Naive B cell (primary cell): ENCODE measurements at regions not wholly inside any gene's neighbourhood (a gene's known extent, or its start where the extent isn't known, plus 50 kb on each side); places are given as distances from the start of the nearest gene placed in this dataset.
A peak's percentile ranks its signal among the peaks of the same experiment; 100 is the strongest.

Experiments used
- ATAC-seq, 2 donors: fragments of 150-1000 bp; cut with Tn5 transposase; 2 replicates each; pipeline ENCODE4 v1.10.0; 2021; ENCODE audit warnings: low read depth in 2 of 2, mild to moderate bottlenecking in 2 of 2, moderate library complexity in 2 of 2
- DNase-seq: peaks from one replicate; pipeline ENCODE4 v3.0.0; 2022
- H3K27ac Mint-ChIP-seq, 6 donors: one replicate each; pipeline ENCODE4 v1.8.0; 2020 to 2022; ENCODE audit warnings: mild to moderate bottlenecking in 6 of 6, mixed read lengths in 6 of 6, moderate library complexity in 5 of 6, inconsistent platforms in 2 of 6
- H3K27me3 Mint-ChIP-seq, 3 donors: one replicate each; pipeline ENCODE4 v1.8.0; 2021 to 2022; ENCODE audit warnings: mixed read lengths in 3 of 3, mild to moderate bottlenecking in 1 of 3
- H3K36me3 Mint-ChIP-seq, 2 donors: one replicate each; pipeline ENCODE4 v1.8.0; 2020 to 2022; ENCODE audit warnings: mixed read lengths in 2 of 2, inconsistent platforms in 1 of 2, mild to moderate bottlenecking in 1 of 2
- H3K4me1 Mint-ChIP-seq, 3 donors: one replicate each; pipeline ENCODE4 v1.8.0; 2020 to 2022; ENCODE audit warnings: mixed read lengths in 3 of 3, inconsistent platforms in 1 of 3, mild to moderate bottlenecking in 1 of 3, moderate library complexity in 1 of 3
- H3K4me3 Mint-ChIP-seq, 8 donors: one replicate each; pipeline ENCODE4 v1.8.0; 2020 to 2022; ENCODE audit warnings: mild to moderate bottlenecking in 8 of 8, mixed read lengths in 8 of 8, moderate library complexity in 8 of 8, inconsistent platforms in 2 of 8
- H3K9me3 Mint-ChIP-seq, 7 donors: one replicate each; pipeline ENCODE4 v1.8.0; 2020 to 2022; ENCODE audit warnings: mixed read lengths in 7 of 7, mild to moderate bottlenecking in 5 of 7, inconsistent platforms in 2 of 7, moderate library complexity in 1 of 7

- DNase-seq (no peak), ATAC-seq (no peak)
- H3K36me3 Mint-ChIP-seq, result no peaks in the 10 kb centered on the region
- H3K4me1 Mint-ChIP-seq, result peaks cover 3 to 8% (median 7%) of the 10 kb centered on the region in 3 donors
- peaks cover 0 to 1% (median 0%) of the 10 kb centered on the region in 7 donors for H3K9me3 Mint-ChIP-seq
- no peak overlapping the region for H3K4me3 Mint-ChIP-seq
- H3K27ac Mint-ChIP-seq, result no peak overlapping the region
- H3K27me3 Mint-ChIP-seq, result peaks cover 0 to 10% (median 6%) of the 10 kb centered on the region in 3 donors
These were observed 224.3 kb upstream of the ATP10A start for GRCh38 chr15:26087395-26087794.

- peaks cover 0 to 10% (median 0%) of the 10 kb centered on the region in 3 donors for H3K27me3 Mint-ChIP-seq
- peaks cover 22 to 33% (median 33%) of the 10 kb centered on the region in 3 donors for H3K4me1 Mint-ChIP-seq
- no peak overlapping the region for H3K4me3 Mint-ChIP-seq
- H3K9me3 Mint-ChIP-seq, result peaks cover 0 to 5% (median 0%) of the 10 kb centered on the region in 7 donors
- DNase-seq (no peak), ATAC-seq (no peak)
- H3K36me3 Mint-ChIP-seq, result no peaks in the 10 kb centered on the region
- H3K27ac Mint-ChIP-seq, result no peak overlapping the region
These were observed 221.6 kb upstream of the ATP10A start for GRCh38 chr15:26084771-26085170.

GRCh38 chr15:26083896-26084295, 220.8 kb upstream of the ATP10A start:
- no peaks in the 10 kb centered on the region for H3K36me3 Mint-ChIP-seq
- peak overlapping the region in 1 of 8 donors; percentile 90 for H3K4me3 Mint-ChIP-seq
- H3K27me3 Mint-ChIP-seq, result peaks cover 0 to 5% (median 0%) of the 10 kb centered on the region in 3 donors
- DNase-seq (no peak), ATAC-seq (no peak)
- H3K9me3 Mint-ChIP-seq, result peaks cover 0 to 5% (median 0%) of the 10 kb centered on the region in 7 donors
- H3K4me1 Mint-ChIP-seq, result peaks cover 28 to 41% (median 39%) of the 10 kb centered on the region in 3 donors
- H3K27ac Mint-ChIP-seq, result peak overlapping the region in 1 of 6 donors; percentile 16

- Mint-ChIP-seq H3K27me3 (peaks cover 0 to 5% (median 0%) of the 10 kb centered on the region in 3 donors), H3K36me3 (no peaks in the 10 kb centered on the region), H3K27ac (peak overlapping the region in 1 of 6 donors; percentile 99), H3K4me1 (peaks cover 28 to 41% (median 39%) of the 10 kb centered on the region in 3 donors), H3K9me3 (peaks cover 0 to 5% (median 0%) of the 10 kb centered on the region in 7 donors), H3K4me3 (peak overlapping the region in 7 of 8 donors; percentile 84 to 95 (median 90))
- DNase-seq (no peak), ATAC-seq (no peak)
These were observed 220.3 kb upstream of the ATP10A start for GRCh38 chr15:26083457-26083856.

GRCh38 chr15:26082221-26083109, 219.3 kb upstream of the ATP10A start:
- DNase-seq (peak; percentile 92), ATAC-seq (peak; percentile 93 to 94)
- H3K36me3 Mint-ChIP-seq, result no peaks in the 10 kb centered on the region
- peaks cover 0 to 5% (median 0%) of the 10 kb centered on the region in 7 donors for H3K9me3 Mint-ChIP-seq
- H3K27ac Mint-ChIP-seq, result peak overlapping the region; percentile 85 to 99 (median 98)
- H3K27me3 Mint-ChIP-seq, result peaks cover 0 to 5% (median 0%) of the 10 kb centered on the region in 3 donors
- H3K4me1 Mint-ChIP-seq, result peaks cover 33 to 45% (median 39%) of the 10 kb centered on the region in 3 donors
- peak overlapping the region; percentile 84 to 95 (median 90) for H3K4me3 Mint-ChIP-seq

- H3K27me3 Mint-ChIP-seq, result peaks cover 0 to 5% (median 0%) of the 10 kb centered on the region in 3 donors
- DNase-seq (no peak), ATAC-seq (peak in 1 of 2 donors; percentile 20)
- H3K27ac Mint-ChIP-seq, result peak overlapping the region; percentile 85 to 99 (median 98)
- peaks cover 0 to 5% (median 0%) of the 10 kb centered on the region in 7 donors for H3K9me3 Mint-ChIP-seq
- no peaks in the 10 kb centered on the region for H3K36me3 Mint-ChIP-seq
- H3K4me1 Mint-ChIP-seq, result peaks cover 33 to 45% (median 39%) of the 10 kb centered on the region in 3 donors
- H3K4me3 Mint-ChIP-seq, result peak overlapping the region; percentile 84 to 95 (median 90)
These were observed 218.7 kb upstream of the ATP10A start for GRCh38 chr15:26081758-26082220.

- peaks cover 13 to 17% (median 14%) of the 10 kb centered on the region in 3 donors for H3K27me3 Mint-ChIP-seq
- H3K9me3 Mint-ChIP-seq, result peaks cover 0 to 5% (median 0%) of the 10 kb centered on the region in 7 donors
- no peak for DNase-seq
These were observed 212.6 kb upstream of the ATP10A start for GRCh38 chr15:26075770-26076169.

GRCh38 chr15:26073430-26074333, 210.6 kb upstream of the ATP10A start:
- H3K27ac Mint-ChIP-seq, result no peak overlapping the region

More at GRCh38 chr15:26075770-26076169, 212.6 kb upstream of the ATP10A start:
- H3K27ac Mint-ChIP-seq, result no peak overlapping the region
- peaks cover 19 to 23% (median 22%) of the 10 kb centered on the region in 3 donors for H3K4me1 Mint-ChIP-seq
- ATAC-seq, result no peak
- H3K36me3 Mint-ChIP-seq, result no peaks in the 10 kb centered on the region
- no peak overlapping the region for H3K4me3 Mint-ChIP-seq

GRCh38 chr15:26070095-26070532, 207.0 kb upstream of the ATP10A start:
- Mint-ChIP-seq H3K4me1 (peaks cover 0 to 6% (median 3%) of the 10 kb centered on the region in 3 donors), H3K27ac (no peak overlapping the region), H3K4me3 (peak overlapping the region in 2 of 8 donors; percentile 17 to 30), H3K27me3 (peaks cover 18 to 34% (median 28%) of the 10 kb centered on the region in 3 donors), H3K9me3 (peaks cover 0 to 5% (median 0%) of the 10 kb centered on the region in 7 donors), H3K36me3 (no peaks in the 10 kb centered on the region)
- ATAC-seq (no peak), DNase-seq (no peak)

More at GRCh38 chr15:26073430-26074333, 210.6 kb upstream of the ATP10A start:
- Mint-ChIP-seq H3K4me3 (no peak overlapping the region), H3K4me1 (peaks cover 4 to 8% (median 6%) of the 10 kb centered on the region in 3 donors), H3K36me3 (no peaks in the 10 kb centered on the region), H3K27me3 (peaks cover 18 to 25% (median 19%) of the 10 kb centered on the region in 3 donors), H3K9me3 (peaks cover 0 to 5% (median 0%) of the 10 kb centered on the region in 7 donors)
- DNase-seq, result no peak
- no peak for ATAC-seq

- Mint-ChIP-seq H3K4me3 (no peak overlapping the region), H3K36me3 (no peaks in the 10 kb centered on the region), H3K27ac (no peak overlapping the region), H3K9me3 (peaks cover 0 to 5% (median 0%) of the 10 kb centered on the region in 7 donors), H3K27me3 (peaks cover 18 to 34% (median 28%) of the 10 kb centered on the region in 3 donors), H3K4me1 (peaks cover 0 to 6% (median 3%) of the 10 kb centered on the region in 3 donors)
- no peak for DNase-seq
- no peak for ATAC-seq
These were observed 206.1 kb upstream of the ATP10A start for GRCh38 chr15:26069231-26069641.

- ATAC-seq (no peak), DNase-seq (no peak)
- H3K9me3 Mint-ChIP-seq, result no peaks in the 10 kb centered on the region
- no peaks in the 10 kb centered on the region for H3K36me3 Mint-ChIP-seq
- peaks cover 4 to 19% (median 17%) of the 10 kb centered on the region in 3 donors for H3K27me3 Mint-ChIP-seq
- peaks cover 0 to 6% (median 3%) of the 10 kb centered on the region in 3 donors for H3K4me1 Mint-ChIP-seq
- H3K27ac Mint-ChIP-seq, result no peak overlapping the region
- no peak overlapping the region for H3K4me3 Mint-ChIP-seq
These were observed 203.8 kb upstream of the ATP10A start for GRCh38 chr15:26066896-26067295.

- Mint-ChIP-seq H3K4me3 (no peak overlapping the region), H3K27ac (peak overlapping the region in 1 of 6 donors; percentile 7), H3K36me3 (no peaks in the 10 kb centered on the region), H3K9me3 (peaks cover 0 to 2% (median 0%) of the 10 kb centered on the region in 7 donors), H3K4me1 (no peaks in the 10 kb centered on the region), H3K27me3 (peaks cover 4 to 24% (median 24%) of the 10 kb centered on the region in 3 donors)
- ATAC-seq, result no peak
- DNase-seq, result no peak
These were observed 202.6 kb upstream of the ATP10A start for GRCh38 chr15:26065723-26066122.
